Endothelial cell of umbilical vein (primary cell): ENCODE measurements at regions not wholly inside any gene's neighbourhood (a gene's known extent, or its start where the extent isn't known, plus 50 kb on each side); places are given as distances from the start of the nearest gene placed in this dataset.

Source experiments
- CTCF ChIP-seq, 2 donors: IDR thresholded peaks; 1 replicate in 1 of 2; 2 replicates in 1 of 2; pipeline ENCODE4 v1.5.1; 2011; ENCODE audit warnings: low read length in 2 of 2, mild to moderate bottlenecking in 2 of 2, moderate library complexity in 2 of 2, control low read depth in 1 of 2, inconsistent platforms in 1 of 2, low read depth in 1 of 2; ENCODE audit not compliant: insufficient read depth in 1 of 2; ENCODE audit errors: extremely low read depth in 1 of 2
- EZH2 ChIP-seq: IDR thresholded peaks from 2 replicates; pipeline ENCODE4 v1.6.1; 2012; ENCODE audit warnings: borderline replicate concordance, low read depth, mild to moderate bottlenecking, moderate library complexity, low read length, inconsistent platforms; ENCODE audit not compliant: severe bottlenecking
- GATA2 ChIP-seq: IDR thresholded peaks from 2 replicates; pipeline ENCODE4 v1.7.0; 2011; ENCODE audit warnings: low read depth, mild to moderate bottlenecking, moderate library complexity, mixed read lengths, low read length; ENCODE audit not compliant: insufficient read length, insufficient read depth
- JUN ChIP-seq: IDR thresholded peaks from 2 replicates; pipeline ENCODE4 v1.6.1; 2011; ENCODE audit warnings: borderline replicate concordance, low read depth; ENCODE audit not compliant: insufficient read length, insufficient read depth
- MAX ChIP-seq: IDR thresholded peaks from 2 replicates; pipeline ENCODE4 v1.6.1; 2011; ENCODE audit not compliant: insufficient read depth, insufficient read length
- MYC ChIP-seq: IDR thresholded peaks from one replicate; pipeline ENCODE4 v1.6.1; 2011; ENCODE audit warnings: mild to moderate bottlenecking, low read depth, low read length
- POLR2A ChIP-seq: IDR thresholded peaks from 2 replicates; pipeline ENCODE4 v1.6.1; 2012; ENCODE audit warnings: low read depth, mild to moderate bottlenecking, control low read depth, low read length
- POLR2AphosphoS5 ChIP-seq: IDR thresholded peaks from 2 replicates; pipeline ENCODE4 v1.6.1; 2012; ENCODE audit warnings: low read depth, mild to moderate bottlenecking, control low read depth, low read length, moderate library complexity; ENCODE audit not compliant: insufficient read depth

GRCh38 chr4:130356873-130357272 is 1260.9 kb downstream of the C4orf33 start:
- TF ChIP-seq POLR2A (no peak), CTCF (IDR thresholded peaks at IDR 0.05; ENCODE audit: extremely low read depth in 1 of 2, insufficient read depth in 1 of 2, low read depth in 1 of 2, low read length in 2 of 2) (no peak), JUN (no peak), POLR2AphosphoS5 (no peak), EZH2 (no peak), MYC (no peak), MAX (no peak), GATA2 (no peak)
